SK-N-SH (cell line): ENCODE measurements at regions not wholly inside any gene's neighbourhood (a gene's known extent, or its start where the extent isn't known, plus 50 kb on each side); places are given as distances from the start of the nearest gene placed in this dataset.

Experiments
- CTCF ChIA-PET: fragments of 300-600, 350-600 bp; formaldehyde crosslinking; extraction: SDS; loops from one replicate; lab custom pipeline; 2021; lab: Yijun Ruan, JAX
- POLR2A ChIA-PET: fragments of 350-600 bp; sonication (Branson Sonifier 250); formaldehyde crosslinking; extraction: SDS; loops from one replicate; lab custom pipeline; 2020; ENCODE audit warnings: antibody characterized with exemption, inconsistent platforms; lab: Yijun Ruan, JAX
- DNase-seq: peaks from one replicate; pipeline ENCODE4 v3.0.0; 2012
- H2AFZ ChIP-seq: fragments of 200-600 bp; sonication (generic); 2 replicates; pipeline ENCODE4 v1.8.1; 2016; ENCODE audit warnings: antibody characterized with exemption, mild to moderate bottlenecking, low read depth
- H3F3A ChIP-seq: fragments of 200-600 bp; sonication (generic); replicated peaks from 2 replicates; pipeline ENCODE3; 2016; ENCODE audit warnings: antibody characterized with exemption, mild to moderate bottlenecking; ENCODE audit not compliant: insufficient read depth
- H3K27ac ChIP-seq, 2 experiments: fragments of 200-500 bp in 1 of 2; fragments of 200-600 bp in 1 of 2; sonication (Bioruptor generic) in 1 of 2; sonication (generic), shearing (Covaris generic) in 1 of 2; 2 replicates each; pipeline versions ENCODE4 v1.5.1 to v1.6.1; 2014 to 2016; ENCODE audit warnings: low read depth in 2 of 2, inconsistent platforms in 1 of 2, low read length in 1 of 2, mild to moderate bottlenecking in 1 of 2, mixed read lengths in 1 of 2
- H3K27me3 ChIP-seq: fragments of 200-600 bp; sonication (generic), shearing (Covaris generic); 2 replicates; pipeline ENCODE4 v1.6.1; 2016; ENCODE audit warnings: mixed run types; ENCODE audit not compliant: insufficient read depth
- H3K36me3 ChIP-seq, 2 experiments: fragments of 200-500 bp in 1 of 2; fragments of 200-600 bp in 1 of 2; sonication (Bioruptor generic) in 1 of 2; sonication (generic) in 1 of 2; replicated peaks in 1 of 2; 2 replicates each; pipeline versions ENCODE3 to v1.5.1; 2014 to 2016; ENCODE audit warnings: low read length in 1 of 2, mild to moderate bottlenecking in 1 of 2; ENCODE audit not compliant: insufficient read depth in 2 of 2, control insufficient read depth in 1 of 2
- H3K4me1 ChIP-seq, 2 experiments: fragments of 200-500 bp in 1 of 2; fragments of 200-600 bp in 1 of 2; sonication (Bioruptor generic) in 1 of 2; sonication (generic), shearing (Covaris generic) in 1 of 2; 2 replicates each; pipeline versions ENCODE4 v1.5.1 to v1.6.1; 2014 to 2016; ENCODE audit warnings: low read depth in 1 of 2, low read length in 1 of 2, mixed run types in 1 of 2; ENCODE audit not compliant: insufficient read depth in 2 of 2, control insufficient read depth in 1 of 2
- H3K4me2 ChIP-seq: fragments of 200-600 bp; sonication (generic), shearing (Covaris generic); 2 replicates; pipeline ENCODE4 v1.6.1; 2017; ENCODE audit warnings: mixed run types
- H3K4me3 ChIP-seq, 2 experiments: fragments of 200-500 bp in 1 of 2; fragments of 200-600 bp in 1 of 2; sonication (Bioruptor generic) in 1 of 2; sonication (generic), shearing (Covaris generic) in 1 of 2; 2 replicates each; pipeline versions ENCODE4 v1.5.1 to v1.8.1; 2014 to 2016; ENCODE audit warnings: low read depth in 2 of 2, inconsistent platforms in 1 of 2, low read length in 1 of 2, mild to moderate bottlenecking in 1 of 2, mixed read lengths in 1 of 2, moderate library complexity in 1 of 2
- H3K79me2 ChIP-seq: fragments of 200-600 bp; sonication (generic); 2 replicates; pipeline ENCODE4 v1.8.1; 2017; ENCODE audit warnings: mild to moderate bottlenecking; ENCODE audit not compliant: insufficient read depth
- H3K9ac ChIP-seq: fragments of 200-600 bp; sonication (generic); 2 replicates; pipeline ENCODE4 v1.6.1; 2017; ENCODE audit warnings: mixed run types
- H3K9me2 ChIP-seq: fragments of 200-600 bp; sonication (generic); 2 replicates; pipeline ENCODE4 v1.6.1; 2017; ENCODE audit warnings: mixed run types
- H3K9me3 ChIP-seq: fragments of 200-600 bp; sonication (generic); 2 replicates; pipeline ENCODE4 v1.6.1; 2017; ENCODE audit warnings: mixed run types, mild to moderate bottlenecking, moderate library complexity
- H4K20me1 ChIP-seq: fragments of 200-600 bp; sonication (generic); 2 replicates; pipeline ENCODE4 v1.6.1; 2017; ENCODE audit warnings: mild to moderate bottlenecking, mixed run types; ENCODE audit not compliant: insufficient read depth
- EP300 ChIP-seq, 2 experiments: IDR thresholded peaks; 2 replicates each; pipeline versions ENCODE4 v1.4.0 to v1.6.1; 2012; ENCODE audit warnings: borderline replicate concordance in 1 of 2, low read depth in 1 of 2, low read length in 1 of 2
- EZH2phosphoT487 ChIP-seq: fragments of 200-600 bp; sonication (generic); IDR thresholded peaks from 2 replicates; pipeline ENCODE4 v1.6.1; 2017; ENCODE audit warnings: low read depth, mixed run types, mild to moderate bottlenecking, antibody characterized with exemption, moderate library complexity, borderline replicate concordance
- MEF2A ChIP-seq: IDR thresholded peaks from 2 replicates; pipeline ENCODE4 v1.4.0; 2012; ENCODE audit warnings: low read depth, borderline replicate concordance
- NFIC ChIP-seq: IDR thresholded peaks from 2 replicates; pipeline ENCODE4 v1.4.0; 2012; ENCODE audit warnings: borderline replicate concordance
- POLR2AphosphoS5 ChIP-seq: IDR thresholded peaks from 2 replicates; pipeline ENCODE4 v1.6.1; 2012; ENCODE audit warnings: low read depth, low read length
- RCOR1 ChIP-seq: fragments of 150-350 bp; IDR thresholded peaks from 2 replicates; pipeline ENCODE4 v1.6.1; 2017; ENCODE audit warnings: antibody characterized with exemption, low read length
- RXRA ChIP-seq: IDR thresholded peaks from 2 replicates; pipeline ENCODE4 v1.4.0; 2012; ENCODE audit warnings: low read depth, mild to moderate bottlenecking, borderline replicate concordance
- SIN3A ChIP-seq: IDR thresholded peaks from 2 replicates; pipeline ENCODE4 v1.6.1; 2012; ENCODE audit warnings: low read depth, mild to moderate bottlenecking, low read length, moderate library complexity, borderline replicate concordance
- TEAD4 ChIP-seq: IDR thresholded peaks from 2 replicates; pipeline ENCODE4 v1.4.0; 2012; ENCODE audit warnings: mild to moderate bottlenecking, borderline replicate concordance; ENCODE audit not compliant: insufficient read depth
- YY1 ChIP-seq: IDR thresholded peaks from 2 replicates; pipeline ENCODE4 v1.4.0; 2012; ENCODE audit warnings: low read depth, mild to moderate bottlenecking
- WGBS: methylation state at CpG from one replicate; pipeline ENCODE4 v1.1.6; 2017; ENCODE audit warnings: low lambda C conversion rate; 5-methylcytosine and 5-hydroxymethylcytosine counted together
- TF ChIP-seq, protein P1 (sequence below): IDR thresholded peaks from 2 replicates; pipeline ENCODE4 v1.6.1; 2012; ENCODE audit warnings: mild to moderate bottlenecking, low read depth, low read length, moderate library complexity
- TF ChIP-seq, protein P2 (sequence below): fragments of 150-350 bp; IDR thresholded peaks from 2 replicates; pipeline ENCODE4 v1.6.1; 2016; ENCODE audit warnings: mild to moderate bottlenecking, low read depth, low read length
- TF ChIP-seq, protein P3 (sequence below): IDR thresholded peaks from 2 replicates; pipeline ENCODE4; 2012
- TF ChIP-seq, protein P4 (sequence below): IDR thresholded peaks from 2 replicates; pipeline ENCODE4 v1.4.0; 2012; ENCODE audit warnings: low read depth
- TF ChIP-seq, protein P5 (sequence below): fragments of 200-600 bp; sonication (generic); IDR thresholded peaks from 2 replicates; pipeline ENCODE4 v1.6.1; 2017; ENCODE audit warnings: antibody characterized with exemption, mild to moderate bottlenecking, moderate library complexity

DNA sequence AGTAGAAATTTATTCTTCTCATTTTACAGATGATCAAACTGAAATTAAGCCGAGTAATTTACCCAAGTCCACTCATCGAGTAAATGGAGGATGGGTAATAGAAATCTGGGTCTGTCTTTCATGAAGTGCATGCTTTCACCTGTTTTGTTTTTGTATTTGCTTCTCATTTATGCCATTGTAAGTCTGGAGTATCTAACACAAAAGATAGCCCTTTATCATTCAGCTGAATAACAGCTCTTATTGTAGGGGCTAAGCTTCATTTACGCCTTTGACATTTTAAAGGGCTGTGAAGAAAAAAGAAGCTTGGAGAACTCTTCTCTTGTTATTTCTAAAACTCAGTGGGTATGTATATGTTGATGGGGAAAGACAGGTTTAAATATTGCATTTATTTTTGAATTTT is 1196.2 kb upstream of the TENM4 start:
- no peak overlapping the region for H2AFZ ChIP-seq
- no peak for DNase-seq
- POLR2A ChIA-PET, result no interaction called here
- H3K27ac ChIP-seq, result no peak overlapping the region
- no peaks in the 10 kb centered on the region; a peak in 1 of 4 replicates for H3K4me1 ChIP-seq
- no peaks in the 10 kb centered on the region for H3K27me3 ChIP-seq
- no peaks in the 10 kb centered on the region for H3K9me3 ChIP-seq
- no peaks in the 10 kb centered on the region for H3K36me3 ChIP-seq
- H3K9me2 ChIP-seq, result no peaks in the 10 kb centered on the region
- WGBS, result 48% methylated on average over 3 of the region's 3 CpGs
- no peak overlapping the region for H3K4me2 ChIP-seq
- no peak overlapping the region for H3K9ac ChIP-seq
- CTCF ChIA-PET, result no interaction called here
- no peak overlapping the region for H3K4me3 ChIP-seq
- H4K20me1 ChIP-seq, result no peaks in the 10 kb centered on the region
- no peaks in the 10 kb centered on the region for H3F3A ChIP-seq
- H3K79me2 ChIP-seq, result no peaks in the 10 kb centered on the region
- TF ChIP-seq YY1 (no peak), RXRA (no peak)
- TF ChIP-seq, protein P1, sequence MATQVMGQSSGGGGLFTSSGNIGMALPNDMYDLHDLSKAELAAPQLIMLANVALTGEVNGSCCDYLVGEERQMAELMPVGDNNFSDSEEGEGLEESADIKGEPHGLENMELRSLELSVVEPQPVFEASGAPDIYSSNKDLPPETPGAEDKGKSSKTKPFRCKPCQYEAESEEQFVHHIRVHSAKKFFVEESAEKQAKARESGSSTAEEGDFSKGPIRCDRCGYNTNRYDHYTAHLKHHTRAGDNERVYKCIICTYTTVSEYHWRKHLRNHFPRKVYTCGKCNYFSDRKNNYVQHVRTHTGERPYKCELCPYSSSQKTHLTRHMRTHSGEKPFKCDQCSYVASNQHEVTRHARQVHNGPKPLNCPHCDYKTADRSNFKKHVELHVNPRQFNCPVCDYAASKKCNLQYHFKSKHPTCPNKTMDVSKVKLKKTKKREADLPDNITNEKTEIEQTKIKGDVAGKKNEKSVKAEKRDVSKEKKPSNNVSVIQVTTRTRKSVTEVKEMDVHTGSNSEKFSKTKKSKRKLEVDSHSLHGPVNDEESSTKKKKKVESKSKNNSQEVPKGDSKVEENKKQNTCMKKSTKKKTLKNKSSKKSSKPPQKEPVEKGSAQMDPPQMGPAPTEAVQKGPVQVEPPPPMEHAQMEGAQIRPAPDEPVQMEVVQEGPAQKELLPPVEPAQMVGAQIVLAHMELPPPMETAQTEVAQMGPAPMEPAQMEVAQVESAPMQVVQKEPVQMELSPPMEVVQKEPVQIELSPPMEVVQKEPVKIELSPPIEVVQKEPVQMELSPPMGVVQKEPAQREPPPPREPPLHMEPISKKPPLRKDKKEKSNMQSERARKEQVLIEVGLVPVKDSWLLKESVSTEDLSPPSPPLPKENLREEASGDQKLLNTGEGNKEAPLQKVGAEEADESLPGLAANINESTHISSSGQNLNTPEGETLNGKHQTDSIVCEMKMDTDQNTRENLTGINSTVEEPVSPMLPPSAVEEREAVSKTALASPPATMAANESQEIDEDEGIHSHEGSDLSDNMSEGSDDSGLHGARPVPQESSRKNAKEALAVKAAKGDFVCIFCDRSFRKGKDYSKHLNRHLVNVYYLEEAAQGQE, result no peak

DNA sequence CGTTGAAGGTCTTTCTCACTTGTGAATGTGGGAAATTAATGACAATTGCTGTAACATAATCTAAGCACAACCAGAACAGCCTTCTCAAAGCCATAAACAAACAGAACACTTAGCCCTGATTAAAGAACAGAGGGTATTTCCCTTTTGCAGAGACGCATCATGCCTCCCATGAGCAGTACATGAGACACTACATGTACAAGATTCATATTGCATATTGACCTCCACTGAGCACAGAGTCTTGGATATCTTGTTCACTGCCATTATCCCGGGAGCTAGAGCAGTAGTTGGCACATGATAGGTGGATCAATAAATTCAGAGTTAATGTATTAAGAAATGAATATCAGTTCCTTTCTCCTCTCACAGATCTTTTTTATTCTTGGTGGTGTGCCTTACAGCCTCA is 1194.3 kb upstream of the TENM4 start:
- Histone ChIP-seq H3K9me3 (no peaks in the 10 kb centered on the region), H3K9ac (no peak overlapping the region), H3F3A (no peaks in the 10 kb centered on the region), H3K4me3 (no peak overlapping the region), H3K9me2 (no peaks in the 10 kb centered on the region), H3K4me2 (no peak overlapping the region), H3K79me2 (no peaks in the 10 kb centered on the region), H3K4me1 (no peaks in the 10 kb centered on the region; a peak in 1 of 4 replicates), H3K27me3 (no peaks in the 10 kb centered on the region), H3K36me3 (no peaks in the 10 kb centered on the region), H3K27ac (no peak overlapping the region), H4K20me1 (no peaks in the 10 kb centered on the region), H2AFZ (no peak overlapping the region)
- ChIA-PET CTCF (no interaction called here), POLR2A (interaction anchor here (0.7 kb wide), 1 partner anchor 21 kb away, joined by 3 read pairs; no protein-coding TSS in a partner anchor)
- TF ChIP-seq RXRA, result no peak
- TF ChIP-seq, protein P1, result no peak
- no peak for TF ChIP-seq EP300 (IDR thresholded peaks at IDR 0.05; ENCODE audit: borderline replicate concordance in 1 of 2, low read depth in 1 of 2, low read length in 1 of 2)
- TF ChIP-seq MEF2A, result no peak
- TF ChIP-seq NFIC, result no peak
- TF ChIP-seq EZH2phosphoT487, result no peak
- TF ChIP-seq, protein P2, sequence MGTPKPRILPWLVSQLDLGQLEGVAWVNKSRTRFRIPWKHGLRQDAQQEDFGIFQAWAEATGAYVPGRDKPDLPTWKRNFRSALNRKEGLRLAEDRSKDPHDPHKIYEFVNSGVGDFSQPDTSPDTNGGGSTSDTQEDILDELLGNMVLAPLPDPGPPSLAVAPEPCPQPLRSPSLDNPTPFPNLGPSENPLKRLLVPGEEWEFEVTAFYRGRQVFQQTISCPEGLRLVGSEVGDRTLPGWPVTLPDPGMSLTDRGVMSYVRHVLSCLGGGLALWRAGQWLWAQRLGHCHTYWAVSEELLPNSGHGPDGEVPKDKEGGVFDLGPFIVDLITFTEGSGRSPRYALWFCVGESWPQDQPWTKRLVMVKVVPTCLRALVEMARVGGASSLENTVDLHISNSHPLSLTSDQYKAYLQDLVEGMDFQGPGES, result no peak
- no peak for TF ChIP-seq TEAD4
- TF ChIP-seq, protein P3, sequence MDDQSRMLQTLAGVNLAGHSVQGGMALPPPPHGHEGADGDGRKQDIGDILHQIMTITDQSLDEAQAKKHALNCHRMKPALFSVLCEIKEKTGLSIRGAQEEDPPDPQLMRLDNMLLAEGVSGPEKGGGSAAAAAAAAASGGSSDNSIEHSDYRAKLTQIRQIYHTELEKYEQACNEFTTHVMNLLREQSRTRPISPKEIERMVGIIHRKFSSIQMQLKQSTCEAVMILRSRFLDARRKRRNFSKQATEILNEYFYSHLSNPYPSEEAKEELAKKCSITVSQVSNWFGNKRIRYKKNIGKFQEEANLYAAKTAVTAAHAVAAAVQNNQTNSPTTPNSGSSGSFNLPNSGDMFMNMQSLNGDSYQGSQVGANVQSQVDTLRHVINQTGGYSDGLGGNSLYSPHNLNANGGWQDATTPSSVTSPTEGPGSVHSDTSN, result no peak
- no peak for TF ChIP-seq SIN3A
- TF ChIP-seq, protein P4, sequence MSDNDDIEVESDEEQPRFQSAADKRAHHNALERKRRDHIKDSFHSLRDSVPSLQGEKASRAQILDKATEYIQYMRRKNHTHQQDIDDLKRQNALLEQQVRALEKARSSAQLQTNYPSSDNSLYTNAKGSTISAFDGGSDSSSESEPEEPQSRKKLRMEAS, result no peak
- TF ChIP-seq, protein P5, sequence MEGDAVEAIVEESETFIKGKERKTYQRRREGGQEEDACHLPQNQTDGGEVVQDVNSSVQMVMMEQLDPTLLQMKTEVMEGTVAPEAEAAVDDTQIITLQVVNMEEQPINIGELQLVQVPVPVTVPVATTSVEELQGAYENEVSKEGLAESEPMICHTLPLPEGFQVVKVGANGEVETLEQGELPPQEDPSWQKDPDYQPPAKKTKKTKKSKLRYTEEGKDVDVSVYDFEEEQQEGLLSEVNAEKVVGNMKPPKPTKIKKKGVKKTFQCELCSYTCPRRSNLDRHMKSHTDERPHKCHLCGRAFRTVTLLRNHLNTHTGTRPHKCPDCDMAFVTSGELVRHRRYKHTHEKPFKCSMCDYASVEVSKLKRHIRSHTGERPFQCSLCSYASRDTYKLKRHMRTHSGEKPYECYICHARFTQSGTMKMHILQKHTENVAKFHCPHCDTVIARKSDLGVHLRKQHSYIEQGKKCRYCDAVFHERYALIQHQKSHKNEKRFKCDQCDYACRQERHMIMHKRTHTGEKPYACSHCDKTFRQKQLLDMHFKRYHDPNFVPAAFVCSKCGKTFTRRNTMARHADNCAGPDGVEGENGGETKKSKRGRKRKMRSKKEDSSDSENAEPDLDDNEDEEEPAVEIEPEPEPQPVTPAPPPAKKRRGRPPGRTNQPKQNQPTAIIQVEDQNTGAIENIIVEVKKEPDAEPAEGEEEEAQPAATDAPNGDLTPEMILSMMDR, result no peak
- TF ChIP-seq RCOR1, result no peak
- TF ChIP-seq POLR2AphosphoS5, result no peak
- WGBS, result 30% methylated on average over 3 of the region's 3 CpGs
- no peak for DNase-seq
